WTC11 (cell line): ENCODE measurements at regions not wholly inside any gene's neighbourhood (a gene's known extent, or its start where the extent isn't known, plus 50 kb on each side); places are given as distances from the start of the nearest gene placed in this dataset.

ENCODE experiments used
- ATAC-seq: fragments of 200-7000 bp; cut with Tn5 transposase; 2 replicates; pipeline ENCODE4 v1.10.0; 2021; ENCODE audit warnings: mild to moderate bottlenecking, moderate library complexity
- CTCF ChIA-PET: fragments of 300-600 bp; sonication (Branson Sonifier 250); formaldehyde crosslinking; loops from one replicate; lab custom pipeline; 2021; ENCODE audit warnings: antibody characterized with exemption; lab: Charles Lee
- POLR2A ChIA-PET: fragments of 350-600 bp; sonication (Branson Sonifier 250); formaldehyde crosslinking; loops from one replicate; lab custom pipeline; 2021; ENCODE audit warnings: antibody characterized with exemption; lab: Charles Lee
- DNase-seq: peaks from one replicate; pipeline ENCODE4 v3.0.0; 2021; ENCODE audit warnings: low spot score
- H3K27ac Mint-ChIP-seq: 2 replicates; pipeline ENCODE4 v1.8.0; 2021; ENCODE audit warnings: mixed read lengths
- H3K27me3 Mint-ChIP-seq: 2 replicates; pipeline ENCODE4 v1.8.0; 2021; ENCODE audit warnings: low read depth, mild to moderate bottlenecking, moderate library complexity, mixed read lengths
- H3K36me3 Mint-ChIP-seq: 2 replicates; pipeline ENCODE4 v1.8.0; 2021; ENCODE audit warnings: mixed read lengths
- H3K4me1 Mint-ChIP-seq: 2 replicates; pipeline ENCODE4 v1.8.0; 2022; ENCODE audit warnings: mixed read lengths
- H3K4me3 Mint-ChIP-seq: 2 replicates; pipeline ENCODE4 v1.8.0; 2021; ENCODE audit warnings: mild to moderate bottlenecking, moderate library complexity, mixed read lengths
- H3K9me3 Mint-ChIP-seq: 2 replicates; pipeline ENCODE4 v1.8.0; 2021; ENCODE audit warnings: mixed read lengths
- ATF2 ChIP-seq: sonication (generic); formaldehyde crosslinking; IDR thresholded peaks from 2 replicates; pipeline ENCODE4 v1.8.1; 2022; ENCODE audit warnings: low read depth, missing genetic modification reagents, borderline replicate concordance
- E2F5 ChIP-seq: sonication (generic); formaldehyde crosslinking; IDR thresholded peaks from 2 replicates; pipeline ENCODE4 v1.8.1; 2022; ENCODE audit warnings: mild to moderate bottlenecking, moderate library complexity, missing genetic modification reagents
- ELF4 ChIP-seq: sonication (generic); formaldehyde crosslinking; IDR thresholded peaks from 2 replicates; pipeline ENCODE4 v1.8.1; 2022; ENCODE audit warnings: low read depth, mild to moderate bottlenecking, moderate library complexity, missing genetic modification reagents
- ERG ChIP-seq: fragments of 250-450 bp; sonication (Bioruptor Pico); IDR thresholded peaks from 2 replicates; pipeline ENCODE4 v1.8.0; 2021; ENCODE audit warnings: mild to moderate bottlenecking
- ETV6 ChIP-seq: sonication (generic); formaldehyde crosslinking; IDR thresholded peaks from 2 replicates; pipeline ENCODE4 v1.8.1; 2022; ENCODE audit warnings: mild to moderate bottlenecking, missing genetic modification reagents
- FOXP1 ChIP-seq: sonication (generic); formaldehyde crosslinking; IDR thresholded peaks from 2 replicates; pipeline ENCODE4 v1.8.0; 2022; ENCODE audit warnings: missing genetic modification reagents, mild to moderate bottlenecking, moderate library complexity, borderline replicate concordance
- HMGA2 ChIP-seq: fragments of 250-450 bp; sonication (Bioruptor Pico); IDR thresholded peaks from 2 replicates; pipeline ENCODE4 v1.4.0; 2021; ENCODE audit warnings: mild to moderate bottlenecking, moderate library complexity
- MAX ChIP-seq: sonication (generic); formaldehyde crosslinking; IDR thresholded peaks from 2 replicates; pipeline ENCODE4 v1.8.0; 2022; ENCODE audit warnings: mild to moderate bottlenecking, missing genetic modification reagents
- MYBL2 ChIP-seq: sonication (generic); formaldehyde crosslinking; IDR thresholded peaks from 2 replicates; pipeline ENCODE4 v1.8.1; 2023; ENCODE audit warnings: mild to moderate bottlenecking, moderate library complexity, missing genetic modification reagents
- NFATC4 ChIP-seq: fragments of 250-450 bp; sonication (Bioruptor Pico); IDR thresholded peaks from 2 replicates; pipeline ENCODE4 v1.9.0; 2021; ENCODE audit warnings: mild to moderate bottlenecking
- NFYB ChIP-seq: sonication (generic); formaldehyde crosslinking; conservative IDR thresholded peaks from 2 replicates; pipeline ENCODE4 v1.8.0; 2022; ENCODE audit warnings: low read depth, missing genetic modification reagents
- NR3C1 ChIP-seq: sonication (generic); formaldehyde crosslinking; conservative IDR thresholded peaks from 2 replicates; pipeline ENCODE4 v1.8.1; 2023; ENCODE audit warnings: low read depth, mild to moderate bottlenecking, missing genetic modification reagents
- STAT6 ChIP-seq: sonication (generic); formaldehyde crosslinking; conservative IDR thresholded peaks from 2 replicates; pipeline ENCODE4 v1.8.1; 2023; ENCODE audit warnings: mild to moderate bottlenecking, low read depth, missing genetic modification reagents, moderate library complexity
- TCF7 ChIP-seq: sonication (generic); formaldehyde crosslinking; IDR thresholded peaks from 2 replicates; pipeline ENCODE4 v1.8.0; 2022; ENCODE audit warnings: mild to moderate bottlenecking, low read depth, missing genetic modification reagents, moderate library complexity
- TP53 ChIP-seq: sonication (generic); formaldehyde crosslinking; IDR thresholded peaks from 2 replicates; pipeline ENCODE4 v1.8.1; 2023; ENCODE audit warnings: mild to moderate bottlenecking, missing genetic modification reagents
- USF2 ChIP-seq: sonication (generic); formaldehyde crosslinking; IDR thresholded peaks from 2 replicates; pipeline ENCODE4 v1.8.1; 2023; ENCODE audit warnings: mild to moderate bottlenecking, missing genetic modification reagents, moderate library complexity
- ZMAT4 ChIP-seq: fragments of 250-450 bp; sonication (Bioruptor Pico); IDR thresholded peaks from 2 replicates; pipeline ENCODE4 v1.9.0; 2021; ENCODE audit warnings: mild to moderate bottlenecking
- ZNF138 ChIP-seq: sonication (generic); formaldehyde crosslinking; conservative IDR thresholded peaks from 2 replicates; pipeline ENCODE4 v1.8.1; 2022; ENCODE audit warnings: mild to moderate bottlenecking, moderate library complexity, missing genetic modification reagents
- ZNF263 ChIP-seq: sonication (generic); formaldehyde crosslinking; IDR thresholded peaks from 2 replicates; pipeline ENCODE4 v1.8.1; 2022; ENCODE audit warnings: low read depth, mild to moderate bottlenecking, moderate library complexity, missing genetic modification reagents
- ZNF281 ChIP-seq: sonication (generic); formaldehyde crosslinking; IDR thresholded peaks from 2 replicates; pipeline ENCODE4 v1.8.0; 2023; ENCODE audit warnings: mild to moderate bottlenecking, missing genetic modification reagents
- ZNF317 ChIP-seq: sonication (generic); formaldehyde crosslinking; IDR thresholded peaks from 2 replicates; pipeline ENCODE4 v1.8.1; 2023; ENCODE audit warnings: low read depth, mild to moderate bottlenecking, moderate library complexity, missing genetic modification reagents, borderline replicate concordance
- ZNF396 ChIP-seq: fragments of 250-450 bp; sonication (Bioruptor Pico); IDR thresholded peaks from 2 replicates; pipeline ENCODE4 v1.8.0; 2021; ENCODE audit warnings: mild to moderate bottlenecking, moderate library complexity, borderline replicate concordance

GRCh38 chr9:89803403-89803802 is 198.6 kb downstream of the GADD45G start:
- H3K4me1 Mint-ChIP-seq: peaks cover 37% of the 10 kb centered on the region
- no peak for ATAC-seq

GRCh38 chr9:89804766-89805531 is 200.1 kb downstream of the GADD45G start:
- Mint-ChIP-seq H3K4me3 (no peak overlapping the region), H3K4me1 (peaks cover 45% of the 10 kb centered on the region), H3K9me3 (peaks cover 8% of the 10 kb centered on the region; the same call in 1 of the 2 replicates), H3K27me3 (no peaks in the 10 kb centered on the region; the same call in 1 of the 2 replicates), H3K27ac (peak overlapping the region; percentile 50; the same call in 1 of the 2 replicates), H3K36me3 (peaks cover 3% of the 10 kb centered on the region; the same call in 1 of the 2 replicates)
- peak; percentile 35 for ATAC-seq
- TF ChIP-seq NR3C1 (no peak), ETV6 (CRISPR knock-in tag) (no peak), STAT6 (no peak), ZNF281 (no peak), FOXP1 (CRISPR knock-in tag) (no peak), MAX (CRISPR knock-in tag) (no peak), ELF4 (no peak), USF2 (CRISPR knock-in tag) (no peak), MYBL2 (CRISPR knock-in tag) (no peak)
- ChIA-PET CTCF (interaction anchor here (0.9 to 2.6 kb wide), 4 partner anchors 119 to 211 kb away, joined by 3 to 13 read pairs (median 3); no protein-coding TSS in a partner anchor), POLR2A (no interaction called here)
- DNase-seq: no peak

More at GRCh38 chr9:89803403-89803802, 198.6 kb downstream of the GADD45G start:
- no peak for DNase-seq
- ChIA-PET POLR2A (no interaction called here), CTCF (interaction anchor here (0.6 to 2.6 kb wide), 4 partner anchors 54 to 201 kb away, joined by 3 to 13 read pairs (median 6); no protein-coding TSS in a partner anchor)
- H3K9me3 Mint-ChIP-seq: peaks cover 8% of the 10 kb centered on the region; the same call in 1 of the 2 replicates
- TF ChIP-seq ZMAT4 (CRISPR knock-in tag) (no peak), ZNF396 (no peak), TCF7 (CRISPR knock-in tag) (no peak), NFYB (no peak), ZNF263 (no peak), TP53 (CRISPR knock-in tag) (no peak), ATF2 (CRISPR knock-in tag) (no peak), ZNF138 (CRISPR knock-in tag) (no peak), ZNF317 (CRISPR knock-in tag) (no peak), NFATC4 (CRISPR knock-in tag) (no peak), HMGA2 (CRISPR knock-in tag) (no peak), E2F5 (CRISPR knock-in tag) (no peak), ERG (CRISPR knock-in tag) (no peak)
- H3K36me3 Mint-ChIP-seq: peaks cover 3% of the 10 kb centered on the region; the same call in 1 of the 2 replicates
- no peak overlapping the region for H3K27ac Mint-ChIP-seq
- no peak overlapping the region for H3K4me3 Mint-ChIP-seq
- H3K27me3 Mint-ChIP-seq: peaks cover 2% of the 10 kb centered on the region; the same call in 1 of the 2 replicates
